Stomach (tissue), 4 donors: ENCODE measurements at regions not wholly inside any gene's neighbourhood (a gene's known extent, or its start where the extent isn't known, plus 50 kb on each side); places are given as distances from the start of the nearest gene placed in this dataset.

ENCODE experiments used
- CTCF ChIP-seq, 7 experiments: fragments of 450-650 bp in 4 of 7; fragments of 200-600 bp in 3 of 7; sonication (generic) in 3 of 7; IDR thresholded peaks; one replicate each; pipeline ENCODE4 v1.5.1; 2016 to 2019; ENCODE audit warnings: antibody characterized with exemption in 7 of 7, control low read depth in 2 of 7, mild to moderate bottlenecking in 1 of 7
- EP300 ChIP-seq: sonication (generic); formaldehyde crosslinking; IDR thresholded peaks from one replicate; pipeline ENCODE4 v1.6.1; 2017; ENCODE audit warnings: antibody characterized with exemption
- POLR2A ChIP-seq, 4 donors: fragments of 450-650 bp; IDR thresholded peaks; one replicate each; pipeline ENCODE4 v1.6.1; 2016; ENCODE audit warnings: antibody characterized with exemption in 4 of 4, control low read depth in 2 of 4, mild to moderate bottlenecking in 1 of 4, moderate library complexity in 1 of 4
- POLR2AphosphoS5 ChIP-seq, 3 donors: sonication (generic); formaldehyde crosslinking; IDR thresholded peaks; one replicate each; pipeline ENCODE4 v1.6.1; 2016; ENCODE audit warnings: antibody characterized with exemption in 3 of 3

DNA sequence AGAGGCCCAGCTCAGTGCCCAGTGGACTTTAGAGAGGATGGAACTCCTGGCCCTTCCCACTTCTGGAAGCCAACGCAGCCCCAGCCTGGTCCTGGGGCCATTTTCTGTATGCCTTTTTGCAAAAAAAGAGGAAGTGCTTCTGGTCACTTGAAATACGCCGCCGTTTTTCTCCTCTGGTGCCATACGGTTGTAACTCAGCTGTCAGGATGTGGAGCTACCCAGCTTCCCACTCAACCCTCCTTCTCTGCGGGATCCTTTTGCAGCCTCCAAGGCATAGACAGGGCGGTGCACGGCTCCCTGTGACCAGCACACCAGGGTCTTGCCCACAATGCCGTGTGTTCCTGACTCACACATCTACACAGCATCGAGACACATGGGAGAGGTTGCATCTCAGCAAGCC, 369.6 kb downstream of the TCERG1L start:
- TF ChIP-seq CTCF (IDR thresholded peaks at IDR 0.05) (no peak), POLR2AphosphoS5 (IDR thresholded peaks at IDR 0.05) (no peak), POLR2A (IDR thresholded peaks at IDR 0.05) (no peak), EP300 (no peak)
